ENCODE measurements at regions not wholly inside any gene's neighbourhood (a gene's known extent, or its start where the extent isn't known, plus 50 kb on each side); places are given as distances from the start of the nearest gene placed in this dataset.

- Histone ChIP-seq H3K36me3 (ENCODE audit: control insufficient read depth, insufficient read depth, low read length) (no peaks in the 10 kb centered on the region), H3K27me3 (ENCODE audit: control insufficient read depth, insufficient read depth, low read length) (no peaks in the 10 kb centered on the region), H3K4me1 (ENCODE audit: control insufficient read depth, insufficient read depth, low read length) (no peaks in the 10 kb centered on the region), H3K27ac (ENCODE audit: low read depth, low read length) (no peak overlapping the region), H3K4me3 (ENCODE audit: low read depth, low read length) (no peak overlapping the region), H3K9ac (ENCODE audit: low read depth, low read length) (no peak overlapping the region), H3K9me3 (ENCODE audit: control insufficient read depth, insufficient read depth, low read length) (no peaks in the 10 kb centered on the region)
Observed at GRCh38 chr7:131267631-131268030, 60.0 kb upstream of the MKLN1 start.

- Histone ChIP-seq H3K4me1 (ENCODE audit: control insufficient read depth, insufficient read depth, low read length) (no peaks in the 10 kb centered on the region), H3K4me3 (ENCODE audit: low read depth, low read length) (no peak overlapping the region), H3K27ac (ENCODE audit: low read depth, low read length) (no peak overlapping the region), H3K36me3 (ENCODE audit: control insufficient read depth, insufficient read depth, low read length) (no peaks in the 10 kb centered on the region), H3K27me3 (ENCODE audit: control insufficient read depth, insufficient read depth, low read length) (no peaks in the 10 kb centered on the region), H3K9ac (ENCODE audit: low read depth, low read length) (no peak overlapping the region), H3K9me3 (ENCODE audit: control insufficient read depth, insufficient read depth, low read length) (no peaks in the 10 kb centered on the region)
Observed at GRCh38 chr7:131268906-131269305, 58.8 kb upstream of the MKLN1 start.

GRCh38 chr7:131272086-131272485 lies 55.6 kb upstream of the MKLN1 start:
- Histone ChIP-seq H3K9me3 (ENCODE audit: control insufficient read depth, insufficient read depth, low read length) (no peaks in the 10 kb centered on the region), H3K4me3 (ENCODE audit: low read depth, low read length) (no peak overlapping the region), H3K9ac (ENCODE audit: low read depth, low read length) (no peak overlapping the region), H3K36me3 (ENCODE audit: control insufficient read depth, insufficient read depth, low read length) (no peaks in the 10 kb centered on the region), H3K27ac (ENCODE audit: low read depth, low read length) (no peak overlapping the region), H3K27me3 (ENCODE audit: control insufficient read depth, insufficient read depth, low read length) (no peaks in the 10 kb centered on the region), H3K4me1 (ENCODE audit: control insufficient read depth, insufficient read depth, low read length) (no peaks in the 10 kb centered on the region)

GRCh38 chr7:131274986-131275385 lies 52.7 kb upstream of the MKLN1 start:
- H3K9me3 ChIP-seq (ENCODE audit: control insufficient read depth, insufficient read depth, low read length): no peaks in the 10 kb centered on the region
- no peaks in the 10 kb centered on the region for H3K4me1 ChIP-seq (ENCODE audit: control insufficient read depth, insufficient read depth, low read length)
- no peak overlapping the region for H3K4me3 ChIP-seq (ENCODE audit: low read depth, low read length)
- no peaks in the 10 kb centered on the region for H3K27me3 ChIP-seq (ENCODE audit: control insufficient read depth, insufficient read depth, low read length)
- no peaks in the 10 kb centered on the region for H3K36me3 ChIP-seq (ENCODE audit: control insufficient read depth, insufficient read depth, low read length)
- H3K9ac ChIP-seq (ENCODE audit: low read depth, low read length): no peak overlapping the region
- no peak overlapping the region for H3K27ac ChIP-seq (ENCODE audit: low read depth, low read length)

GRCh38 chr7:131276190-131276589 lies 51.5 kb upstream of the MKLN1 start:
- H3K4me3 ChIP-seq (ENCODE audit: low read depth, low read length): no peak overlapping the region
- H3K27me3 ChIP-seq (ENCODE audit: control insufficient read depth, insufficient read depth, low read length): no peaks in the 10 kb centered on the region
- no peaks in the 10 kb centered on the region for H3K4me1 ChIP-seq (ENCODE audit: control insufficient read depth, insufficient read depth, low read length)
- H3K27ac ChIP-seq (ENCODE audit: low read depth, low read length): no peak overlapping the region
- H3K9ac ChIP-seq (ENCODE audit: low read depth, low read length): no peak overlapping the region
- H3K9me3 ChIP-seq (ENCODE audit: control insufficient read depth, insufficient read depth, low read length): no peaks in the 10 kb centered on the region; the same call in 1 of the 2 replicates
- no peaks in the 10 kb centered on the region for H3K36me3 ChIP-seq (ENCODE audit: control insufficient read depth, insufficient read depth, low read length)

- Histone ChIP-seq H3K27ac (ENCODE audit: low read depth, low read length) (no peak overlapping the region), H3K27me3 (ENCODE audit: control insufficient read depth, insufficient read depth, low read length) (no peaks in the 10 kb centered on the region), H3K4me3 (ENCODE audit: low read depth, low read length) (no peak overlapping the region), H3K9ac (ENCODE audit: low read depth, low read length) (no peak overlapping the region), H3K9me3 (ENCODE audit: control insufficient read depth, insufficient read depth, low read length) (no peaks in the 10 kb centered on the region; the same call in 1 of the 2 replicates), H3K4me1 (ENCODE audit: control insufficient read depth, insufficient read depth, low read length) (no peaks in the 10 kb centered on the region), H3K36me3 (ENCODE audit: control insufficient read depth, insufficient read depth, low read length) (no peaks in the 10 kb centered on the region)
Observed at GRCh38 chr7:131276748-131277147, 50.9 kb upstream of the MKLN1 start.
